HepG2 (cell line): ENCODE measurements at regions not wholly inside any gene's neighbourhood (a gene's known extent, or its start where the extent isn't known, plus 50 kb on each side); places are given as distances from the start of the nearest gene placed in this dataset.

Experiments
- ATAC-seq: fragments of 200-7000 bp; cut with Tn5 transposase; 3 replicates; pipeline ENCODE4 v1.9.1; 2020; ENCODE audit warnings: mild to moderate bottlenecking, moderate library complexity
- BruUV-seq: library from RNA; stranded (reverse); fragments of 400-500 nt; replicated peaks from 2 replicates; lab custom pipeline; 2021; lab: Mats Ljungman, UMichigan
- CTCF ChIA-PET: fragments of 300-600 bp; formaldehyde crosslinking; extraction: SDS; loops from one replicate; lab custom pipeline; 2021; ENCODE audit warnings: low total read pairs, inconsistent platforms, low intra/inter-chr PET ratio; lab: Yijun Ruan, JAX
- POLR2A ChIA-PET: fragments of 350-600 bp; sonication (Branson Sonifier 250); formaldehyde crosslinking; loops from one replicate; lab custom pipeline; 2020; ENCODE audit warnings: antibody characterized with exemption, inconsistent platforms; lab: Yijun Ruan, JAX
- DNase-seq: peaks from one replicate; pipeline ENCODE4 v3.0.0-alpha.2; 2015; ENCODE audit warnings: low spot score
- FAIRE-seq: peaks from 3 replicates; lab custom pipeline; 2011; peaks lifted over from hg19 to GRCh38; lab: Jason Lieb, UNC
- H2AFZ ChIP-seq: one replicate; pipeline ENCODE4 v1.6.1; 2011; ENCODE audit warnings: low read length, inconsistent platforms
- H3K27ac ChIP-seq: fragments of 300-600 bp; 3 replicates; pipeline ENCODE4 v1.8.0; 2011; ENCODE audit warnings: mixed run types, mild to moderate bottlenecking, mixed read lengths, low read length, inconsistent platforms; ENCODE audit not compliant: insufficient read depth; ENCODE audit errors: extremely low read length
- H3K27me3 ChIP-seq, 2 experiments: fragments of 200-600 bp in 1 of 2; 2 replicates in 1 of 2; 3 replicates in 1 of 2; pipeline versions ENCODE4 v1.6.0 to v1.8.0; 2011; ENCODE audit warnings: low read length in 2 of 2, mild to moderate bottlenecking in 2 of 2, moderate library complexity in 2 of 2, inconsistent platforms in 1 of 2; ENCODE audit not compliant: insufficient read depth in 2 of 2, control insufficient read depth in 1 of 2
- H3K36me3 ChIP-seq, 2 experiments: fragments of 200-600 bp in 1 of 2; replicated peaks in 1 of 2; 2 replicates in 1 of 2; 3 replicates in 1 of 2; pipeline versions ENCODE4 v1.5.1 to v1.8.0; 2011; ENCODE audit warnings: low read length in 2 of 2, inconsistent platforms in 1 of 2; ENCODE audit not compliant: insufficient read depth in 2 of 2, control insufficient read depth in 1 of 2
- H3K4me1 ChIP-seq: 2 replicates; pipeline ENCODE4 v1.5.1; 2012; ENCODE audit warnings: low read length, inconsistent platforms; ENCODE audit not compliant: insufficient read depth
- H3K4me2 ChIP-seq: 2 replicates; pipeline ENCODE4 v1.6.0; 2011; ENCODE audit warnings: low read depth, low read length, inconsistent platforms
- H3K4me3 ChIP-seq, 3 experiments: fragments of 200-600 bp in 1 of 3; sonication (generic), shearing (Covaris generic) in 1 of 3; replicated peaks in 1 of 3; 2 replicates each; pipeline ENCODE4 v1.5.1; 2011 to 2016; ENCODE audit warnings: low read length in 3 of 3, inconsistent platforms in 2 of 3, low read depth in 2 of 3, mild to moderate bottlenecking in 2 of 3, control low read depth in 1 of 3, mixed read lengths in 1 of 3; ENCODE audit not compliant: insufficient read depth in 1 of 3
- H3K79me2 ChIP-seq: one replicate; pipeline ENCODE4 v1.6.1; 2011; ENCODE audit warnings: low read length, inconsistent platforms; ENCODE audit not compliant: insufficient read depth
- H3K9ac ChIP-seq: 2 replicates; pipeline ENCODE4 v1.6.0; 2011; ENCODE audit warnings: mild to moderate bottlenecking, low read depth, low read length, inconsistent platforms; ENCODE audit not compliant: insufficient read depth
- H3K9me3 ChIP-seq: 2 replicates; pipeline ENCODE4 v1.5.1; 2012; ENCODE audit warnings: mild to moderate bottlenecking, low read length
- H4K20me1 ChIP-seq: 2 replicates; pipeline ENCODE4 v1.6.0; 2011; ENCODE audit warnings: inconsistent platforms, mild to moderate bottlenecking, low read length, moderate library complexity; ENCODE audit not compliant: insufficient read depth
- GLI4 ChIP-seq: sonication (generic); formaldehyde crosslinking; IDR thresholded peaks from 2 replicates; pipeline ENCODE4 v1.5.1; 2020; ENCODE audit warnings: missing genetic modification reagents, mild to moderate bottlenecking, moderate library complexity, borderline replicate concordance
- IRX3 ChIP-seq: sonication (generic); formaldehyde crosslinking; IDR thresholded peaks from 2 replicates; pipeline ENCODE4 v1.8.1; 2023; ENCODE audit warnings: mild to moderate bottlenecking, low read depth, missing genetic modification reagents, borderline replicate concordance
- PHF21A ChIP-seq: sonication (generic); formaldehyde crosslinking; IDR thresholded peaks from 2 replicates; pipeline ENCODE4 v1.5.0; 2020; ENCODE audit warnings: mild to moderate bottlenecking, missing genetic modification reagents
- RXRB ChIP-seq: IDR thresholded peaks from 2 replicates; pipeline ENCODE4 v1.6.1; 2016; ENCODE audit warnings: borderline replicate concordance, missing genetic modification reagents, missing compliant biosample characterization
- SOX13 ChIP-seq, 3 experiments: fragments of 450-650 bp in 1 of 3; sonication (generic) in 1 of 3; formaldehyde crosslinking in 1 of 3; IDR thresholded peaks in 2 of 3; conservative IDR thresholded peaks in 1 of 3; 2 replicates each; pipeline versions ENCODE4 v1.5.0 to v1.6.1; 2016 to 2020; ENCODE audit warnings: antibody characterized with exemption in 1 of 3, mild to moderate bottlenecking in 1 of 3, missing compliant biosample characterization in 1 of 3, missing genetic modification reagents in 1 of 3, moderate library complexity in 1 of 3
- ZBTB38 ChIP-seq: sonication (generic); formaldehyde crosslinking; IDR thresholded peaks from 2 replicates; pipeline ENCODE4 v1.5.1; 2020; ENCODE audit warnings: mild to moderate bottlenecking, missing genetic modification reagents
- ZNF570 ChIP-seq: sonication (generic); formaldehyde crosslinking; IDR thresholded peaks from 2 replicates; pipeline ENCODE4 v1.4.0; 2020; ENCODE audit warnings: mild to moderate bottlenecking, missing genetic modification reagents, borderline replicate concordance
- ZNF800 ChIP-seq: sonication (generic); formaldehyde crosslinking; IDR thresholded peaks from 2 replicates; pipeline ENCODE4 v1.4.0; 2020; ENCODE audit warnings: missing genetic modification reagents
- WGBS: methylation state at CpG from one replicate; pipeline ENCODE4 v1.1.6; 2017; ENCODE audit warnings: low lambda C conversion rate; 5-methylcytosine and 5-hydroxymethylcytosine counted together
- in situ Hi-C: cut with HindIII; loops from 2 replicates; pipeline ENCODE4 v1.10.0; 2017; ENCODE audit warnings: low pct_unique_long_range_greater_than_20kb; ENCODE audit not compliant: extremely low pct_ligation_motif_present
- intact Hi-C: fragments of 100-400 bp; cut with micrococcal nuclease; formaldehyde crosslinking; loops from one replicate; pipeline ENCODE4 v1.10.0; 2022; ENCODE audit not compliant: unreplicated experiment
- TF ChIP-seq, protein P1 (sequence below): sonication (generic); formaldehyde crosslinking; IDR thresholded peaks from 2 replicates; pipeline ENCODE4 v1.5.1; 2020; ENCODE audit warnings: mild to moderate bottlenecking, missing genetic modification reagents, borderline replicate concordance
- TF ChIP-seq, protein P2 (sequence below), 2 experiments: sonication (generic) in 1 of 2; formaldehyde crosslinking in 1 of 2; IDR thresholded peaks; 2 replicates each; pipeline versions ENCODE4 v1.4.0 to v1.6.1; 2018 to 2020; ENCODE audit warnings: missing genetic modification reagents in 2 of 2, borderline replicate concordance in 1 of 2, low read depth in 1 of 2, mild to moderate bottlenecking in 1 of 2, missing biosample characterization in 1 of 2

GRCh38 chr13:55528434-55528833 is 1612.3 kb upstream of the PRR20A start:
- Histone ChIP-seq H4K20me1 (no peaks in the 10 kb centered on the region), H3K27me3 (no peaks in the 10 kb centered on the region), H3K9me3 (peaks cover 23% of the 10 kb centered on the region), H3K79me2 (no peaks in the 10 kb centered on the region), H3K4me3 (no peak overlapping the region), H3K9ac (no peak overlapping the region), H3K4me2 (no peak overlapping the region), H3K4me1 (no peaks in the 10 kb centered on the region), H3K27ac (no peak overlapping the region), H2AFZ (no peak overlapping the region), H3K36me3 (no peaks in the 10 kb centered on the region)
- intact Hi-C loops (no loop called here), in situ Hi-C loops (no loop called here)
- WGBS: 13% methylated on average over 1 of the region's 1 CpG
- DNase-seq (no peak), ATAC-seq (no peak), FAIRE-seq (no peak)
- ChIA-PET POLR2A (no interaction called here), CTCF (no interaction called here)
- no TSS peak for BruUV-seq
- TF ChIP-seq ZBTB38 (CRISPR knock-in tag) (no peak), IRX3 (no peak), GLI4 (CRISPR knock-in tag) (no peak), ZNF800 (CRISPR knock-in tag) (no peak)

DNA sequence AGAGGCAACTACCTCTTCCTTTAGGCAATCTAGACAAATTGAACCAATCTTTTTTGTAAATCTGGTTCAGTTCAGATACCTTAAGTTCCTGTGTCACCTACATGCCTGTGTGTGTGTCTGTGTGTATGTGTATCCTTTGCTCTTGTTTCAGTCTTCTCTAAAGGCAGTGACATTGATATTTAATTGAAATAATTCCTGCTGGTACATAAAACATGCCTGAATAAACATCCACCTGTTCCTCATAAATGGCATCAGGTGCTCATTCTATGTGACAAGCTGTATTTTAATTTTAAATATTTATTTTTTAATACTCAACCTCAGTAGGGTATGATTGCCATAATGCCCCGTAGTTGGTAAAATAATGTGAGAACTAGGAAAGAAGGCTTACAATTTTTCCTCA is 1606.4 kb upstream of the PRR20A start:
- H3K9me3 ChIP-seq: peaks cover 21% of the 10 kb centered on the region
- POLR2A ChIA-PET: no interaction called here
- no peak overlapping the region for H3K9ac ChIP-seq
- no peak overlapping the region for H2AFZ ChIP-seq
- H3K4me2 ChIP-seq: no peak overlapping the region
- no peaks in the 10 kb centered on the region for H4K20me1 ChIP-seq
- CTCF ChIA-PET: no interaction called here
- no peaks in the 10 kb centered on the region for H3K79me2 ChIP-seq
- no peak for ATAC-seq
- H3K4me1 ChIP-seq: no peaks in the 10 kb centered on the region
- H3K27ac ChIP-seq: no peak overlapping the region
- BruUV-seq: no TSS peak
- H3K4me3 ChIP-seq: no peak overlapping the region
- intact Hi-C loops: no loop called here
- no peaks in the 10 kb centered on the region for H3K36me3 ChIP-seq
- H3K27me3 ChIP-seq: no peaks in the 10 kb centered on the region
- no peak for FAIRE-seq
- 2% methylated on average over 1 of the region's 1 CpG for WGBS
- TF ChIP-seq ZNF570 (CRISPR knock-in tag) (no peak), RXRB (CRISPR knock-in tag) (no peak), SOX13 (IDR thresholded peaks at IDR 0.05) (no peak), SOX13 (CRISPR knock-in tag; conservative IDR thresholded peaks at IDR 0.05 in 1 of 2, IDR thresholded peaks at IDR 0.05 in 1 of 2) (no peak), PHF21A (CRISPR knock-in tag) (no peak)
- TF ChIP-seq, protein P1, sequence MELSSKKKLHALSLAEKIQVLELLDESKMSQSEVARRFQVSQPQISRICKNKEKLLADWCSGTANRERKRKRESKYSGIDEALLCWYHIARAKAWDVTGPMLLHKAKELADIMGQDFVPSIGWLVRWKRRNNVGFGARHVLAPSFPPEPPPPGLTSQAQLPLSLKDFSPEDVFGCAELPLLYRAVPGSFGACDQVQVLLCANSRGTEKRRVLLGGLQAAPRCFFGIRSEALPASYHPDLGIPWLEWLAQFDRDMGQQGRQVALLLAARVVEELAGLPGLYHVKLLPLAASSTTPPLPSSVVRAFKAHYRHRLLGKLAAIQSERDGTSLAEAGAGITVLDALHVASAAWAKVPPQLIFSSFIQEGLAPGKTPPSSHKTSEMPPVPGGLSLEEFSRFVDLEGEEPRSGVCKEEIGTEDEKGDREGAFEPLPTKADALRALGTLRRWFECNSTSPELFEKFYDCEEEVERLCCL: no peak
- TF ChIP-seq, protein P2, sequence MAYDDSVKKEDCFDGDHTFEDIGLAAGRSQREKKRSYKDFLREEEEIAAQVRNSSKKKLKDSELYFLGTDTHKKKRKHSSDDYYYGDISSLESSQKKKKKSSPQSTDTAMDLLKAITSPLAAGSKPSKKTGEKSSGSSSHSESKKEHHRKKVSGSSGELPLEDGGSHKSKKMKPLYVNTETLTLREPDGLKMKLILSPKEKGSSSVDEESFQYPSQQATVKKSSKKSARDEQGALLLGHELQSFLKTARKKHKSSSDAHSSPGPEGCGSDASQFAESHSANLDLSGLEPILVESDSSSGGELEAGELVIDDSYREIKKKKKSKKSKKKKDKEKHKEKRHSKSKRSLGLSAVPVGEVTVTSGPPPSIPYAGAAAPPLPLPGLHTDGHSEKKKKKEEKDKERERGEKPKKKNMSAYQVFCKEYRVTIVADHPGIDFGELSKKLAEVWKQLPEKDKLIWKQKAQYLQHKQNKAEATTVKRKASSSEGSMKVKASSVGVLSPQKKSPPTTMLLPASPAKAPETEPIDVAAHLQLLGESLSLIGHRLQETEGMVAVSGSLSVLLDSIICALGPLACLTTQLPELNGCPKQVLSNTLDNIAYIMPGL (CRISPR knock-in tag; IDR thresholded peaks at IDR 0.05; ENCODE audit: borderline replicate concordance in 1 of 2, low read depth in 1 of 2): no peak
- in situ Hi-C loops: no loop called here
- no peak for DNase-seq
